WTC11 (cell line): ENCODE measurements at regions not wholly inside any gene's neighbourhood (a gene's known extent, or its start where the extent isn't known, plus 50 kb on each side); places are given as distances from the start of the nearest gene placed in this dataset.

Source experiments
- CBFB ChIP-seq: sonication (generic); formaldehyde crosslinking; IDR thresholded peaks from 2 replicates; pipeline ENCODE4 v1.8.1; 2022; ENCODE audit warnings: mild to moderate bottlenecking, low read depth, missing genetic modification reagents
- MAX ChIP-seq: sonication (generic); formaldehyde crosslinking; IDR thresholded peaks from 2 replicates; pipeline ENCODE4 v1.8.0; 2022; ENCODE audit warnings: mild to moderate bottlenecking, missing genetic modification reagents
- SP1 ChIP-seq: sonication (generic); formaldehyde crosslinking; conservative IDR thresholded peaks from 2 replicates; pipeline ENCODE4 v1.8.1; 2022; ENCODE audit warnings: missing genetic modification reagents
- TF ChIP-seq, protein P1 (sequence below): fragments of 200-600 bp; IDR thresholded peaks from 2 replicates; pipeline ENCODE4 v1.8.0; 2022; ENCODE audit warnings: antibody characterized with exemption

DNA sequence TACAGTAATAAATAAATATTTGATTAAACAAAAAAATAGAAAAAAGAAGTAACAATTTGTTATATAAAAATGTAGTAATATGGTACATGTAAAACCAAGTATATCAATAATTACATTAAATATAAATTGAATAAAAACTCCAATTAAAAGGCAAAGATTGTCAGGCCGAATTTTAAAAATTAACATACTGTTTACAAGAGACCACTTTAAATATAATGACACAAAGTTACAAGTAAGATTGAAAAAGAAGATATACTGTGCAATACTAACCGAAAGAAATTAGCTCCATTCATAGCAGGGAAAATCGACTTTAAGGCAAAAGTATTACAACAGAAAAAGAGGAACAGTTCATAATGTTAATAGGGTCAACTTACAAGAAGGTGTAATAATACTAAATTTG, 571.5 kb upstream of the ARID1B start:
- TF ChIP-seq, protein P1, sequence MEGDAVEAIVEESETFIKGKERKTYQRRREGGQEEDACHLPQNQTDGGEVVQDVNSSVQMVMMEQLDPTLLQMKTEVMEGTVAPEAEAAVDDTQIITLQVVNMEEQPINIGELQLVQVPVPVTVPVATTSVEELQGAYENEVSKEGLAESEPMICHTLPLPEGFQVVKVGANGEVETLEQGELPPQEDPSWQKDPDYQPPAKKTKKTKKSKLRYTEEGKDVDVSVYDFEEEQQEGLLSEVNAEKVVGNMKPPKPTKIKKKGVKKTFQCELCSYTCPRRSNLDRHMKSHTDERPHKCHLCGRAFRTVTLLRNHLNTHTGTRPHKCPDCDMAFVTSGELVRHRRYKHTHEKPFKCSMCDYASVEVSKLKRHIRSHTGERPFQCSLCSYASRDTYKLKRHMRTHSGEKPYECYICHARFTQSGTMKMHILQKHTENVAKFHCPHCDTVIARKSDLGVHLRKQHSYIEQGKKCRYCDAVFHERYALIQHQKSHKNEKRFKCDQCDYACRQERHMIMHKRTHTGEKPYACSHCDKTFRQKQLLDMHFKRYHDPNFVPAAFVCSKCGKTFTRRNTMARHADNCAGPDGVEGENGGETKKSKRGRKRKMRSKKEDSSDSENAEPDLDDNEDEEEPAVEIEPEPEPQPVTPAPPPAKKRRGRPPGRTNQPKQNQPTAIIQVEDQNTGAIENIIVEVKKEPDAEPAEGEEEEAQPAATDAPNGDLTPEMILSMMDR, result no peak
- no peak for TF ChIP-seq SP1 (CRISPR knock-in tag)
- TF ChIP-seq CBFB (CRISPR knock-in tag), result no peak
- TF ChIP-seq MAX (CRISPR knock-in tag), result no peak
